T follicular helper cell (primary cell): ENCODE measurements at regions not wholly inside any gene's neighbourhood (a gene's known extent, or its start where the extent isn't known, plus 50 kb on each side); places are given as distances from the start of the nearest gene placed in this dataset.

ENCODE experiments used
- DNase-seq: peaks from one replicate; pipeline ENCODE4 v3.0.0-alpha.2; 2020; ENCODE audit warnings: low read depth

DNA sequence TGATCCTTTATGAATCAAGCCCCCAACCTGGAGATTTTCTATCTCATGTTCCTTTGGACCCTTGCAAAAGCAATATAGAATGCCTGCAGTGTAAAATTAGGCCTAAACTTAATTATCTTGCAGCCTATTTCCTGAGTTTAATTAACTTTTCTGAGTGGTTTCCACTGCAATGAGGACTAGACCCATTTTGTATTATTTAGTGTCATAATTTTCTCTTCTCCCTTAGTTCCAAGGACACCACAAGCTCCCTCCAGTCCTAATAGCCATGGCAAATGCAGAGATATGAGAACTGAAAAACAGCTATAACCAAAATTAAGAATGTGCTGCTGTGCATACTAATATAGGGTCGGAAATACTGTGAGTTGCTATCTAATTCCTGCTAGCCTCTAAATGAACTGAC, 90.9 kb upstream of the GRAMD2B start:
- DNase-seq: no peak

DNA sequence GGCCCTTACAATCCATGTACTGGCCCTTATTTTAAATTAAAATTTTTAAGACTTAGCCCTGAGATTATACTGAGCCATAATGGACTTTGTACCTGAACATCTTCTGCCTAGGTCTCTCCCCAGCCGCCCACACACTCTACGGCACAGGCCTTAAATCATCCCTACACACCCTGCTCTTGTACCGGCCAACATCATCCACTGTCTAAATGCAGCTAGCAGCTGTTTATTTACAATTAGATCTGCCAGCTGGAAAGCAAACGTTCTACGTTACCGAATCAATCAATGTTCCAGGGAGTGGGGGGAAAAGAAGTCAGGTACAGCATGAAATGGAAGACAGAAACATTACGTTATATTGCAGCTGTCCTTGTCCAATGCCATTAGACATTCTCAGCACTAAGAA, 88.4 kb upstream of the GRAMD2B start:
- no peak for DNase-seq

DNA sequence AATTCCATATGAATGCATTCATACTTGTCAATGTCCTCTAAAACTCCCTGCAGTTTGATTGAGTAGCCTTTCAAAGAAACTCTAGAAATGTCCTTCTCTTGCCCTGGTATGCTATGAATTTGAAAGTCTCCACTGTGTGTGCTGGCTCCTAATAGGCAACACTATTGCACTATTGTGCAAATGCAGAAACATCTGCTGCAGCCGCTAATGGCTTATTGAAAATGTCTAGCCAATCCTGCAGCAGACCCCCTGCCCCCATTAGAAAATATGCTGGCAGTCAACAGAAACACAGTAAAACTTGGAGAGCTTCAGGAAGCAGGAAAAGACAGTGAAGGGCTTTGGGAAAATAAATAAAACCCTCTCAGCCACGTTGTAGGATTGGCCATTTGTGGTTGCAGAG, 87.3 kb upstream of the GRAMD2B start:
- no peak for DNase-seq

DNA sequence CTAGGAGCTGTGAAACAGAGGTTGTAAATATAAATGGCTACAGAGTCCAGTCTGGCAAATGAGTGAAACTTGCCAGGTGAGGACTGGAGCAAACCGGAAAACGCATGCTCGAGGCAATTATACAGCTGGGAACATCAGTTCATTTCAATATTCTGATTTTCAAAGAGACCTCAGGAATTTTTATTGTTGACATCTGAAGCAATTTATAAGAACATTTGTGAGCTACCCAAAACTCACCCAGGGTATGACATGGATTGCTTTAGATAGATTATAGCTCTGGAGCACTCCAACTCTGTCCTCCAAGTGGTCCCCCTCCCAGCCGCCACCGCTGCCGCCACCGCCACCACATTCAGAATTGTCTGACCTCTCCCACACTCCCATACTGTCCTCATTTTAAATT, 84.6 kb upstream of the GRAMD2B start:
- no peak for DNase-seq

DNA sequence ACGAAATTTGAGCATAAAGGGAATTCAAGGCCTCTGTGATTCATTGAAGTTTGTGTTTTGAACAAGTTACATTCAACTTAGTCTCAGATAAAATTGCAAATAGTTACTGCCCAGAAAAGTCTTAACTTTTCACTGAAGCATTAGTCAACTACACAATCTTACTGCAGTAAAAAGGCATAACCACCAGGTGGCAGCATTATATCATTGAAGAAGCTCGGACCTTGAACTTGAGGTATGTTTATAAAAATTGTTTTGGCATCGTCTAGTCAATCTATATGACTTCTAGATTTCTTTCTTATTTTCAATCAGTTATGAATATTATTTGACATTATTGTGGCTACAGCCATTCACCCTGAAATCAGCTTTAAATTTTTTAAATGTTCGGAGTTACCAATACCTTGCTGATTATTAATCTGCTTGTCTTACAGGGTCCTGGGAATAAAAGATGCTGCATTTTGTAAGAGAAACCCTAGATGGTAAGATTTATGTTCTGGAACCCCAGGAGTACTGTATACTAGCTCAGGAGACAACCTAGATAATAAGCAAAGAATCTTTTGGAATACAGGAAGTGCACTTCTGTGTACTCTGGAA, 83.9 kb upstream of the GRAMD2B start:
- peak; percentile 22 for DNase-seq

DNA sequence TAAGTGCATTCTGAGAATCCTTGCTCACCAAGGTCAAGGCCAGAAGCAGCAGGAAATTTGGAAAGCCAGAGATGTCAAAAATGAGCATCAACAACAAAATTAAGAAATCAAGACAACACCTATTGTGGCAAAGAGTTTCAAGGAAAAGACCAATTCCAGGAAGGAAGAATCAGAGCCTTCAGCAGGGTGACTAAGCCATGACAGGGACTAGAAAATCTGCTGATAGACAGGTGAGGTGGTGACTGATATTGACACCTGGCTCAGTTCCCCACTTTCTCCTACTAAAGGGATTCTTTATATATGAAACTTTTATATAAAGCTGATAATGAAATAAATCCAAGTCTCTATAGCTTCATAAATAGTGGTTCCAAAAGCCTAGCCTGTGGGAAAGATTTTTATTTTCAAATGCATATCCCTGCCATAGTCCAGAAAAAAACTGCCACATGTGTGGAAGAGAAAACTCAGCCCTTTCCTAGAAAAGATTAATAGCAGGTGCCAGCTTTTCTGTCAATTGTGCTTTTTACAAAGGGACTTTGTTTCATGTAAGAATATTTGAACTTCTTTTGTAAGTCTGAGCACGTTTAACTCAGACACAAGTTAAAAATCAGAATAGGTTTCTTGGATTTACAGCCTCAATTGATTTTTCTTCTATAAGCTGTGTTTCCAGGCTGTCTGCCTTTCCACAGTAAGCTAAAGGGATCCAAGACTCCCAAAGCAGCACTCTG, 81.1 kb upstream of the GRAMD2B start:
- DNase-seq: no peak

DNA sequence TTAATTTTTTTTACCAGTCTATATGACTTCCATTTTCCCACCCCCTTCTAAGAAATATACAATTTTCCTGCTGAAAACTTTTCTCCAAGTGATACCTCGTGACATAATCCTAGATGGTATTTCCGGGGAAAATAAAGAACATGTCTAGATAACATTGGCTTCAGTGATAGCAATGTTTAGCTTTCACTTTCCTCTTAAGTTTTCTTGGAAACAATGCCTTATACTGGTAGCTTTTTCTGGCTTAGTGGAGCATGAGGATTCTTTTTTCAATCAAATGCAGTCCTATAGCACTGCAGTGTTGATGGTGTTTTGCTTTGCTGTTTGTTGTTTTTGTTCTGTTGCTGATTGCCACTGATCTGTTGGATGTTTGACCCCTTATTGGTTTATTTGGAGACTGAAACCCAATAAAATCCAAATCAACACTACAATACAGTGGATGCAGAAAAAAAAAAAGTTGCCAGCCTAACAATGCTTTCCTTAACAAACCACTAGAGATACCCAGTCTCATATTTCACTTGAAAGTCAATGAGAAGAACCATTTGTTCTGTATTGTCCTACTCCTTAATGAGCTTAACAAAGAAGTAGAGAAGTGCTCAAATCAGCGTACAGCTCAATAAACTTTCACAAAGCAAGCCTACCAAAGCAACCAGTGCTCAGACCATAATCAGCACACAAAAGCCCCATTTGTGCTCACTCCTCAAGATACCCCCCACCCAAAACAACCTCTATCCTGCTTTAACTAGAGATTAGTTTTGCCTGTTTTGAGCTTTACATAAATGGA, 74.2 kb upstream of the GRAMD2B start:
- no peak for DNase-seq

DNA sequence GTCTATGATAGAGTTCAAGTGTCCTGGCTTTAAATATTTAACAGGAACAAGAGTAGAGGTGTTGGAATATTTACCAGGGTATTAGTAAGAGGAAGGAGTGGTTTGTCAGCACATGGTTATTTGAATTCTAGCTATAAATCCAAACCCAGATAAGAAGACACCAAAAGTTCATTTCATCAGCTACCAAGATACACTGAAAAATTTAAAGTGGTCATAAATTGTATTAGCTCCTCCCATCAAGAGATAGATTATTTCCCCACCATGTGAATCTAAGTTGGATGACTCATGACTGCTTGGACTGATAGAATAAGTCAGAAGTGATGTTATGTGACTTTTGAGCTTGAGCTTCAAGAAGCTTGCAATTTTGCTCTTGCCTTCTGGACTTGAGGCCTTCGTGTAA, 72.1 kb upstream of the GRAMD2B start:
- no peak for DNase-seq

DNA sequence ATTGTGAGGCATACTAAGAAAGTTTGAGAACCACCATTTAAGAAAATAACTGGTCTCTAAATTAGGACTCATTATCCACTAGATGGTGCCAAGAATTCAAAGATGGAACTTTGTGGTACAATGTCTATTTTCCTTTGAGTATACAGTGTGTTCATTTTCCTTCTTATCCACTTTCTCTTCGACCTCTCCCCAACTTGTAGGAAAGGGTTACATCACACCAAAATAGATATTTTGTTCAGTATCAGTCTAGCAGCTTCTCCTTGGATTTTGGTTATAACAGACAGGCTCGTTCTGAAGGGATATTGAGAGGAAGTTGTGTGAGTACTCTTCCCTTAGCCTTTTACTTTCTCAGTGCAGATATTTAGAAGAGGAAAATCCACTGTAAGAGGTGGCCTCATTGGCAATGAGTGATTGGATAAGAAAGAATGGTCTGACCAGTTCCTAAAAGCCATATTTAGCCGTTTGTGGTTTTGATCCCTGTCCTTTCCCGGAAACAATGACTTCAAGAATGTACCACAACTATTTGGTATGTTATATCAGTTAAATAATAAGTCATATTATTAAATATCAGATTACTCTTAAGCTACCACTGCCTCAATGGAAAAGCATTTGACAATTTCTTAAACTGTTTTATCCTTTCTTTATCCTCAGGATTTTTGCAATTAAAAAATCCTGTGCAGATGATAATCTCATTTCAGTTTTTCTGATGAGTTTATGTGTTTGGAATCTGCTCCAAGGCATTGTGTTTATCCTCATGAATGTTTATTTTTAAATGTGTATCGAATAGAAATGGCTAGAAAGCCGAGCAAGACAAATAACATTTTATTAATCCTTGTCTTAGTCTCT, 69.0 kb upstream of the GRAMD2B start:
- DNase-seq: no peak

DNA sequence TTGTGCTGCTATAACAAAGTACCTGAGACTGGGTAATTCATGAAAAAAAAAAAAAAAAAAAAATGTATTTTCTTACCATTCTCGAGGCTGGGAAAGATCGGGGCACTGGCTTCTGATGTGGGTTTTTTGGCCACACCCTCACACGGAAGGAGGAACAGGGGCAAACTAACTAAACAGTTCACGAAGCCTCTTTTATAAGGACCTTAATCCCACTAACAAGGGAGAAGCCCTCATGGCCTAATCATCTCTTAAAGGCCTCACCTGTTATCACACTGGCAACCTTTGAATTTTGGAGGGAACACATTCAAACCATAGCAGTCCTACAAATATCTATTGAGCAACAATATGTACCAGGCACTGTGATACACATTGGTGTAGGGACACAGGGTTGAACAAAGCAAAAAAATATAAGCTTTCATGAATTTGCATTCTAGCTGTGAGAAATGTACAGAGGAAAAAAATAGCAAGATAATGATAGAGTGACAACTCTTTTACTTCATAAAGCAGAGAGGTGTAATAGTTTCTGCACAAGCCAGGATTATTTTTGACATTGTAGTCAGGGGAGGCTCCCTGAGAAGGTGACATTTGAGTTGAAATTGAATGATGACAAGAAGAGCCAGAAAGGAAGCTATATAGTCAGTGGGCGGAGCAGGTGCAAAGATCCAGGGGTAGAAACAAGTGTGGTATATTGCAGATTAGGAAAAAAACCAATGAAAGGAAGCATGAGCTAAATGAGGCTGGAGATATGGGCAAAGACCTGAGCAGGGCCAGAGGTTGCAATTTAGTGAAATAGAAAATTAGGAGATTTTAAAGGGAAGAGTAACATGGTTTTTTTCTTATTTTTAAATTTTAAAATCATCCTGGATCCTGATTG, 68.1 kb upstream of the GRAMD2B start:
- DNase-seq: no peak

DNA sequence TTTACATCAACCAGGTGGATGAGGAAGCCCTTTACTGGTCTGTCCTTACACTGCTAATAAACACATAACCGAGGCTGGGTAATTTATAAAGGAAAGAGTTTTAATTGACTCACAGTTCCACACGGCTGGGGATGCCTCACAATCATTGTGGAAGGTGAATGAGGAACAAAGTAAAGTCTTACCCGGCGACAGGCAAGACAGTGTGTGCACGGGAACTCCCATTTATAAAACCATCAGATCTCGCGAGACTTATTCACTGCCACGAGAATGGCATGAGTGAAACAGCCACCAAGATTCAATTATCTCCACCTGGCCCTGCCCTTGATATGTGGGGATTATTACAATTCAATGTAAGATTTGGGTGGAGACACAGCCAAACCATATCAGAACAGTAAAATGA, 67.3 kb upstream of the GRAMD2B start:
- no peak for DNase-seq

DNA sequence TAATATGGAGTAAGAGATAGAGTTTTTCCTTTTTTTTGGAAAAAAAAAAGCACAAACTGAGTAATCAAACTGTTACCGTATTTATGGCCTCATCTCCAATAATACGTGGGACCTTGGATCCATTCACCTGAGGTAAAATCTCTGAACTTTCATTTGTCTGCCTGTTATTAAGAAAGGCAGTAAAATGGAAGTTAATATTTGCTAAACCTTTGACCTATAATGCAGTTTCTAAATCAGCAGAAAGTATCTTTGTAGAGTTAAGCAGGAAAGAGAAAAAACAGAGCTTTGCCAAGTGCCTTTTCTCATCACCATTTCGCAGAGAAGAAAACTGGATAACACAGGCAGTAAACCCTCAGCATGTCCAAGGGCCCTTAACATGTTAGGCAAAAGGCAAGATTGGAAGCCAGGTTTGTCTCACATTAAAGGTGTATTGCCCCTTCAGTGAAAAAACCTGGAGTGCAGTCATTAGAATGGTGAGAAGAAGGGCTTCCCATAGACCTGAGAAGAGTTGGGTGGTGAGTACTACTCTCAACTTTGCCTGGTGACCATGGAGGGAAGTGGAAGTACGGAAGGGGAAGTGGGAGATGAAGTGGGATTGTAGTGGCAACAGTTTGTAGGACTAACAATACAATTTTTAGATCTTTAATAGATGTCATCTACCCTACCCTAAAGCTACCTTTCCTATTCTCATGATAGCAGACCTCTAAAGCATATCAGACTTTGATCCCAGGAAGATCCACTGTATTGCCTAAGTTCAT, 65.4 kb upstream of the GRAMD2B start:
- no peak for DNase-seq

DNA sequence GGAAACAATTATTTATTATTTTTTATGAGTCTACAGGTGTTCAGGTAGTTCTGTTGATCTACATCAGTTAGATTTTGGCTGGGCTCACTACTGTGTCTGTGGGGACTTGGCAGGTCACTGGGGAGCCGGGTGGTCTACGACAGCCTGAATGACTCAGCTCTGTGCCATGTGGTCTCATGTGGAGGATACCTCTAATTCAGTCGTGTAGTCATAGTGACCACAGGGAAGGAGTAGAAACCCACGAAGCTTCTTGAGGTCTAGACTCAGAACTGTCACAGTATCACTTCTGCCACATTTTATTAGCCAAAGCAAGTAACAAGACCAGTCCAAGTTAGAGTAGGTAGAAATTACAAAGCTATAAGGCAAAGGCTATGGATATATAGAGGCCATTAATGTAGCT, 64.7 kb upstream of the GRAMD2B start:
- no peak for DNase-seq

DNA sequence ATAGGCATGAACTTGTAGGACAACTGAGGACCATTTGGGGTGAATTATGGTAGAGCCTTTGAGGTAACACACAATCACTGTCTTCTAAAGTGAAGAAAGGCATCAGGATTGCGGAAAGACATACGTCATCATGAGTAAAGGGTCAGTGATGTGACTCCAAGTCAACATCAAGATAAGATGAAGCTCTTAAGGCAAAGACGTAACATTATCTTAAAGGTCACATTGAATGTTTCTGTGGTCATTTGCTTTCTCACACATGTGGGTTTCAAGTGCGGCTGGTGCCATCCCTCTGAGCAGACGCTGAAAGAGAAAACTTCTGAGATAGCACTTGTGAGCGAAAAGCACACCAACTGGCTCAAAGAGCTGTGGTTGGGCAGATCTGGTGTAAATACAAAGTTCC, 63.3 kb upstream of the GRAMD2B start:
- no peak for DNase-seq

DNA sequence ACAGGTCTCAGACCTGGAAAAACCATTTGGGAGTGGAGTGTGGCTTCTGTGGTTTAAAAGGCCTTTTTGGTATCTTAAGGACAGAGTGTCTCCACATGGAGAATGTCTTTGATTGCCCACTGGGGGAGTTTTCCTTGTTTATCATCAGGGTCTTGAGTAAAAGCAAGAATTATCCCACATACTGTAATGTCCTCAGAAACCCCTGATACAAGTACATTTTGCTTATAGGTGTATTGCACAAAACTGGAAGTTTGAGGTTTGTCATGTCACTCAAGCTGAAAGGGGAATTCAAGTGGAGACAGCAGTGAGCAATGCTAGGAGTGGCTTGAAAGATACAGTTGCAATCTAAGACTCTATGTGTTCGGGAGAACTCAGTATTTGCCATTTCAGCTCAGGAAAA, 62.7 kb upstream of the GRAMD2B start:
- no peak for DNase-seq

DNA sequence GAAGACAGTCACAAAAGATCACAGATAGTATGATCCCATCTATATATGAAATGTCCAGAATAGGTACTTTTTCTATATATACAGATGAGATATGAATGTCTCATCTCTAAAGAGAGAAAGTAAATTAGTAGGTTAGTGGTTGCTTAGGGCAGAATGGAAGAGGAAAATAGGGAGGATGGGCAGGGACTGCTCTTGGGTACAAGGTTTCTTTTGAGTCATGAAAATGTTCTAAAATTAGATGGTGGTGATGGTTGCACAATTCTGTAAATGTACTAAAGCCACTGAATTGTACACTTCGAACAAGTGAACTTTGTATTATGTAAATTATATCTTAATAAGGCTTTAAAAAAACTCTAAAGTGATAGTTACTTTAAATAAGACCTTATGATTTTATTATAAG, 59.6 kb upstream of the GRAMD2B start:
- DNase-seq: no peak

DNA sequence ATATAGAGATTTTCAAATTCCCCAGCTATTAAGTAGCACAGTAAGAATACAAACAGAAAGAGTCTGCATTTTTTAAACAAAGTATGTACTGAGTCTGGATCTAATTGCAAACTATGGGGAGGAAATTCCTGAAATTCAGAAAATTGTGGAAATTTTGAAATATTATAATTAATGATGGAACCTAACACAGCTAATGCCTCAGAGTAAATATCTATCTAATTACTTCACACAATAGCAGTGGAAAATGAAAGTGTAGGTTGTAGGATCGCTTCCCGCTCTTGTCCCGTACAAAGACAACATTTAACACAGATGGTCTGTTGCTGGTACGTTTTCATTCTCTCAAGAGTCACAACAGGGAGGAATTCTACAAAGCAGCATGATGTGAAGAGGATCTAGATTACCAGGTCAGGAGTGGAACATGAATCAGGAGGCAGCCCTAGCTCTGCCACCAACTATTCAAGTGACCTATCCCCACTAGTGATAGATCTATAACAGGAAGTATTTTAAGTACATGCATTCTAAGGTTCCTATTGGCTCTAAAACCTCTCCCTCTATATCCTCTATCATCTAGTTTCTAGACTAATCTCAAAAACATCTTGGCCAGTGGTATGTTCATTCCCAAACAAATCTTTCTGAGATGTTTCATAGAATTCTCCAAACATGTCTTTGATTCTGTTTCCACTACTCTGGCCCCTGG, 58.9 kb upstream of the GRAMD2B start:
- DNase-seq: no peak

DNA sequence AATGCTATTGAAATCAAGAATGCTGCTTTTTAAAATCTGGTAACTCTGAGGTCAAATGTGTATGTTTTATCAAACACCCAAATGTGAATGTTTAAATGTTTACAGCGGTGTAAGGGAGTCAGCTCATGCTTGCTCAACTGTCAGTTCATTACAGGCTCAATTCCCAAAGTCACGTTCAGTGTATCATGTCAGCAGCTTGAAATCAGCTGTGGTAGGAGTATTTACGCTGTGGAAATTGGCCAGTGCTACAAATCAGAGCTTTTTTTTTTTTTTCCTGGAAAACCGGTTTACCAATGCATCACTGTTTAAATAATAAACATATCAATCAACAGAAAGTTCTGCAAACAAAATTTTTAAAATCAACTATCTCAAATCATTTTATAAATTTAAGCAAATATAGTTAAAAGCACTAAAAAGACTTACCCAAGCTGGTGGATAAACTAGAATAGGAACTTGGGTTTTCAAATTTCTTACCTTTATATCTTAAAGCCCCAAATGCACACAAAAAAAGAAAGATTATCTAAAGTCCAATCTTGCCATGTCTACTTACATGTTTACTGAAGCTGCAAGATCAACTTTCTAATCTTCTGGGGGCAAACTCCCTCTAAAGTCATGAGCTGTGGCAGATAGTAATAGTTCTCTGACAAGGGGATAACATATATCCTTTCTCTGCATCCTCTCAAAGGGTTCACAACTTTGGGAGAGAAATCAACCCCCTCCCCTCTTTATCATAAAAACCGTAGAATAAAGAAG, 57.6 kb upstream of the GRAMD2B start:
- DNase-seq: no peak

DNA sequence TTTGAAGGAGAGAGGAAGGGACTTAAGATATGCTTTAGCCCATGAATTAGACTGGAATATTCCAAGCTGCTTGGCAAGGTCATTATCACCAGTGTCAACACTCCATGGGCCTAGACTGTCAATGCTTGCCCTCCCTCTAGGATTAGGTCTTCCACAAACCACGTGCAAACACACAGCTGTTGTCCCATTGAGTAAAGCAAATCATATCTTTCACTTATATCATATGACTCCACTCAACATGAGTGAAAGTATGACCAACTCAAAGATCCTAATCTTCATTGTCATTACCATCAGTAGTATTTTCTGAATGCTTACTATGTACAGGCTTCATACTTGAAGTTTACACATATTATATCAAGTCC, 57.0 kb upstream of the GRAMD2B start:
- no peak for DNase-seq
